Fibroblast of lung (primary cell): ENCODE measurements at regions not wholly inside any gene's neighbourhood (a gene's known extent, or its start where the extent isn't known, plus 50 kb on each side); places are given as distances from the start of the nearest gene placed in this dataset.

Experiments
- EZH2 ChIP-seq: IDR thresholded peaks from 2 replicates; pipeline ENCODE4 v1.5.1; 2012; ENCODE audit warnings: low read length, control low read depth, mild to moderate bottlenecking; ENCODE audit errors: missing control alignments
- TF ChIP-seq, protein P1 (sequence below), 2 donors: IDR thresholded peaks in 1 of 2; conservative IDR thresholded peaks in 1 of 2; 1 replicate in 1 of 2; 2 replicates in 1 of 2; pipeline ENCODE4 v1.5.1; 2011 to 2012; ENCODE audit warnings: low read length in 2 of 2, control low read depth in 1 of 2, inconsistent platforms in 1 of 2, low read depth in 1 of 2, mild to moderate bottlenecking in 1 of 2

DNA sequence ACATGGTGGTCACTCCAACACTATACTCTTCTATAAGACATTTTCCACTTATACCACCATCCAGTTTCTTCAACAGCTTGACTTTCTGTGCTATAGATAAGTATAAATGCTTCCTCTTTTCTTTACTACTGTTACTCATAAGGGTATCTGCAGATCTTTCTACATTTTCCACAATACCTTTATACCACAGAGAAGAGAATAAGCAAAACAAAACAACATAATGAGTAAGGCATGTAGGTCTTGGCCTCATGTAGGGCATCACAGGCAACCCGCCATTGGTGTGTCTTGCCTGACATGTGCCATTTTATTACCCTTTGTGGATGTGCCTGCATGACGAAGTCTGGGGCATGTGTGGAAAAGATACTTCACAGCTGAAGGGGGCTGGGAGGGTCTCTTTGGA lies 265.3 kb upstream of the STARD13 start:
- TF ChIP-seq, protein P1, sequence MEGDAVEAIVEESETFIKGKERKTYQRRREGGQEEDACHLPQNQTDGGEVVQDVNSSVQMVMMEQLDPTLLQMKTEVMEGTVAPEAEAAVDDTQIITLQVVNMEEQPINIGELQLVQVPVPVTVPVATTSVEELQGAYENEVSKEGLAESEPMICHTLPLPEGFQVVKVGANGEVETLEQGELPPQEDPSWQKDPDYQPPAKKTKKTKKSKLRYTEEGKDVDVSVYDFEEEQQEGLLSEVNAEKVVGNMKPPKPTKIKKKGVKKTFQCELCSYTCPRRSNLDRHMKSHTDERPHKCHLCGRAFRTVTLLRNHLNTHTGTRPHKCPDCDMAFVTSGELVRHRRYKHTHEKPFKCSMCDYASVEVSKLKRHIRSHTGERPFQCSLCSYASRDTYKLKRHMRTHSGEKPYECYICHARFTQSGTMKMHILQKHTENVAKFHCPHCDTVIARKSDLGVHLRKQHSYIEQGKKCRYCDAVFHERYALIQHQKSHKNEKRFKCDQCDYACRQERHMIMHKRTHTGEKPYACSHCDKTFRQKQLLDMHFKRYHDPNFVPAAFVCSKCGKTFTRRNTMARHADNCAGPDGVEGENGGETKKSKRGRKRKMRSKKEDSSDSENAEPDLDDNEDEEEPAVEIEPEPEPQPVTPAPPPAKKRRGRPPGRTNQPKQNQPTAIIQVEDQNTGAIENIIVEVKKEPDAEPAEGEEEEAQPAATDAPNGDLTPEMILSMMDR (conservative IDR thresholded peaks at IDR 0.05 in 1 of 2, IDR thresholded peaks at IDR 0.05 in 1 of 2; ENCODE audit: low read depth in 1 of 2, low read length in 2 of 2) = no peak
- TF ChIP-seq EZH2 = no peak
